WTC11 (cell line): ENCODE measurements at regions not wholly inside any gene's neighbourhood (a gene's known extent, or its start where the extent isn't known, plus 50 kb on each side); places are given as distances from the start of the nearest gene placed in this dataset.

Experiments used
- CBFB ChIP-seq: sonication (generic); formaldehyde crosslinking; IDR thresholded peaks from 2 replicates; pipeline ENCODE4 v1.8.1; 2022; ENCODE audit warnings: mild to moderate bottlenecking, low read depth, missing genetic modification reagents
- CREB1 ChIP-seq: sonication (generic); formaldehyde crosslinking; IDR thresholded peaks from 2 replicates; pipeline ENCODE4 v1.8.0; 2023; ENCODE audit warnings: mild to moderate bottlenecking, missing genetic modification reagents
- ESRRA ChIP-seq: sonication (generic); formaldehyde crosslinking; IDR thresholded peaks from 2 replicates; pipeline ENCODE4 v1.8.1; 2022; ENCODE audit warnings: mild to moderate bottlenecking, missing genetic modification reagents, borderline replicate concordance
- JUN ChIP-seq: sonication (generic); formaldehyde crosslinking; IDR thresholded peaks from 2 replicates; pipeline ENCODE4 v1.8.0; 2023; ENCODE audit warnings: mild to moderate bottlenecking, missing genetic modification reagents
- KAT7 ChIP-seq: sonication (generic); formaldehyde crosslinking; IDR thresholded peaks from 2 replicates; pipeline ENCODE4 v1.8.1; 2023; ENCODE audit warnings: missing genetic modification reagents, mild to moderate bottlenecking, borderline replicate concordance
- MXD4 ChIP-seq: fragments of 250-450 bp; sonication (Bioruptor Pico); IDR thresholded peaks from 2 replicates; pipeline ENCODE4 v1.8.0; 2021; ENCODE audit warnings: mild to moderate bottlenecking, moderate library complexity, borderline replicate concordance
- NFYB ChIP-seq: sonication (generic); formaldehyde crosslinking; conservative IDR thresholded peaks from 2 replicates; pipeline ENCODE4 v1.8.0; 2022; ENCODE audit warnings: low read depth, missing genetic modification reagents
- NR1H2 ChIP-seq: sonication (generic); formaldehyde crosslinking; IDR thresholded peaks from 2 replicates; pipeline ENCODE4 v1.9.0; 2021; ENCODE audit warnings: mild to moderate bottlenecking, moderate library complexity, missing genetic modification reagents
- SMAD3 ChIP-seq: sonication (generic); formaldehyde crosslinking; IDR thresholded peaks from 2 replicates; pipeline ENCODE4 v1.8.0; 2022; ENCODE audit warnings: missing genetic modification reagents, mild to moderate bottlenecking, borderline replicate concordance
- ZNF263 ChIP-seq: sonication (generic); formaldehyde crosslinking; IDR thresholded peaks from 2 replicates; pipeline ENCODE4 v1.8.1; 2022; ENCODE audit warnings: low read depth, mild to moderate bottlenecking, moderate library complexity, missing genetic modification reagents
- TF ChIP-seq, protein P1 (sequence below): fragments of 200-600 bp; IDR thresholded peaks from 2 replicates; pipeline ENCODE4 v1.8.0; 2022; ENCODE audit warnings: antibody characterized with exemption
- TF ChIP-seq, protein P2 (sequence below): sonication (generic); formaldehyde crosslinking; IDR thresholded peaks from 2 replicates; pipeline ENCODE4 v1.8.1; 2022; ENCODE audit warnings: mild to moderate bottlenecking, missing genetic modification reagents, moderate library complexity, borderline replicate concordance
- TF ChIP-seq, protein P3 (sequence below): sonication (generic); formaldehyde crosslinking; IDR thresholded peaks from 2 replicates; pipeline ENCODE4 v1.8.1; 2023; ENCODE audit warnings: mild to moderate bottlenecking, missing genetic modification reagents, moderate library complexity
- TF ChIP-seq, protein P4 (sequence below): sonication (generic); formaldehyde crosslinking; IDR thresholded peaks from 2 replicates; pipeline ENCODE4 v1.8.0; 2022; ENCODE audit warnings: mild to moderate bottlenecking, missing genetic modification reagents

DNA sequence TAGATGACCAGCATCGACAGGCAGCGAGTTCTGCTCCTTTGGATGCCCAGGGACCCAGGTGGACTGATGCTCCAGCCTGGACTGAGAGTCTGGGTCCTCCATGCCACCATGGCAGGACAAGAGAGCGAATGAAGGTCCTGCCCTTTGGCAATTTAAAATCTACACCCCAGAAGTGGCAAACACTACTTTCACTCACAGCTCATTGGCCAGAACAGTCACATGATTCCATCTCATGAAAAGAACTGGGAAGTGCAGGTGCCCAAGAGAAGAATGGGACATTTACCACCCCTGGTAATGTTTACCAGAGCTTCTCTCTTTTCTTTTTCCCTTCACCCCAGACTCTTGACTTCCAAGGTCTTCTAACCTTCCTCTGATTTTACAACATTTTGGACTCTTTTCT lies 87.8 kb upstream of the SLCO3A1 start:
- TF ChIP-seq ZNF263 (CRISPR knock-in tag) (no peak), CREB1 (CRISPR knock-in tag) (no peak), NR1H2 (CRISPR knock-in tag) (no peak), ESRRA (CRISPR knock-in tag) (no peak), CBFB (CRISPR knock-in tag) (no peak), NFYB (CRISPR knock-in tag) (0 out of 2 replicates have a peak, but pooled peaks have one; percentile 15), MXD4 (no peak), SMAD3 (CRISPR knock-in tag) (no peak), JUN (CRISPR knock-in tag) (no peak), KAT7 (CRISPR knock-in tag) (no peak)
- TF ChIP-seq, protein P1, sequence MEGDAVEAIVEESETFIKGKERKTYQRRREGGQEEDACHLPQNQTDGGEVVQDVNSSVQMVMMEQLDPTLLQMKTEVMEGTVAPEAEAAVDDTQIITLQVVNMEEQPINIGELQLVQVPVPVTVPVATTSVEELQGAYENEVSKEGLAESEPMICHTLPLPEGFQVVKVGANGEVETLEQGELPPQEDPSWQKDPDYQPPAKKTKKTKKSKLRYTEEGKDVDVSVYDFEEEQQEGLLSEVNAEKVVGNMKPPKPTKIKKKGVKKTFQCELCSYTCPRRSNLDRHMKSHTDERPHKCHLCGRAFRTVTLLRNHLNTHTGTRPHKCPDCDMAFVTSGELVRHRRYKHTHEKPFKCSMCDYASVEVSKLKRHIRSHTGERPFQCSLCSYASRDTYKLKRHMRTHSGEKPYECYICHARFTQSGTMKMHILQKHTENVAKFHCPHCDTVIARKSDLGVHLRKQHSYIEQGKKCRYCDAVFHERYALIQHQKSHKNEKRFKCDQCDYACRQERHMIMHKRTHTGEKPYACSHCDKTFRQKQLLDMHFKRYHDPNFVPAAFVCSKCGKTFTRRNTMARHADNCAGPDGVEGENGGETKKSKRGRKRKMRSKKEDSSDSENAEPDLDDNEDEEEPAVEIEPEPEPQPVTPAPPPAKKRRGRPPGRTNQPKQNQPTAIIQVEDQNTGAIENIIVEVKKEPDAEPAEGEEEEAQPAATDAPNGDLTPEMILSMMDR, result no peak
- TF ChIP-seq, protein P2, sequence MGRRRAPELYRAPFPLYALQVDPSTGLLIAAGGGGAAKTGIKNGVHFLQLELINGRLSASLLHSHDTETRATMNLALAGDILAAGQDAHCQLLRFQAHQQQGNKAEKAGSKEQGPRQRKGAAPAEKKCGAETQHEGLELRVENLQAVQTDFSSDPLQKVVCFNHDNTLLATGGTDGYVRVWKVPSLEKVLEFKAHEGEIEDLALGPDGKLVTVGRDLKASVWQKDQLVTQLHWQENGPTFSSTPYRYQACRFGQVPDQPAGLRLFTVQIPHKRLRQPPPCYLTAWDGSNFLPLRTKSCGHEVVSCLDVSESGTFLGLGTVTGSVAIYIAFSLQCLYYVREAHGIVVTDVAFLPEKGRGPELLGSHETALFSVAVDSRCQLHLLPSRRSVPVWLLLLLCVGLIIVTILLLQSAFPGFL (CRISPR knock-in tag), result no peak
- TF ChIP-seq, protein P3, sequence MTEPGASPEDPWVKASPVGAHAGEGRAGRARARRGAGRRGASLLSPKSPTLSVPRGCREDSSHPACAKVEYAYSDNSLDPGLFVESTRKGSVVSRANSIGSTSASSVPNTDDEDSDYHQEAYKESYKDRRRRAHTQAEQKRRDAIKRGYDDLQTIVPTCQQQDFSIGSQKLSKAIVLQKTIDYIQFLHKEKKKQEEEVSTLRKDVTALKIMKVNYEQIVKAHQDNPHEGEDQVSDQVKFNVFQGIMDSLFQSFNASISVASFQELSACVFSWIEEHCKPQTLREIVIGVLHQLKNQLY (CRISPR knock-in tag), result no peak
- TF ChIP-seq, protein P4, sequence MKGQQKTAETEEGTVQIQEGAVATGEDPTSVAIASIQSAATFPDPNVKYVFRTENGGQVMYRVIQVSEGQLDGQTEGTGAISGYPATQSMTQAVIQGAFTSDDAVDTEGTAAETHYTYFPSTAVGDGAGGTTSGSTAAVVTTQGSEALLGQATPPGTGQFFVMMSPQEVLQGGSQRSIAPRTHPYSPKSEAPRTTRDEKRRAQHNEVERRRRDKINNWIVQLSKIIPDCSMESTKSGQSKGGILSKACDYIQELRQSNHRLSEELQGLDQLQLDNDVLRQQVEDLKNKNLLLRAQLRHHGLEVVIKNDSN (CRISPR knock-in tag), result no peak
